Esophagus muscularis mucosa (tissue), 4 donors: ENCODE measurements at regions not wholly inside any gene's neighbourhood (a gene's known extent, or its start where the extent isn't known, plus 50 kb on each side); places are given as distances from the start of the nearest gene placed in this dataset.

Experiments used
- CTCF ChIP-seq, 3 experiments: fragments of 200-600 bp in 2 of 3; fragments of 450-650 bp in 1 of 3; sonication (generic) in 2 of 3; IDR thresholded peaks; one replicate each; pipeline ENCODE4 v1.5.1; 2017 to 2019; ENCODE audit warnings: antibody characterized with exemption in 3 of 3, mild to moderate bottlenecking in 2 of 3, moderate library complexity in 1 of 3
- EP300 ChIP-seq: sonication (generic); formaldehyde crosslinking; IDR thresholded peaks from one replicate; pipeline ENCODE4 v1.6.1; 2017; ENCODE audit warnings: antibody characterized with exemption
- POLR2A ChIP-seq: fragments of 450-650 bp; IDR thresholded peaks from one replicate; pipeline ENCODE4 v1.6.1; 2017; ENCODE audit warnings: antibody characterized with exemption, moderate library complexity, mild to moderate bottlenecking, low read depth
- POLR2AphosphoS5 ChIP-seq, 2 donors: sonication (generic); formaldehyde crosslinking; IDR thresholded peaks; one replicate each; pipeline ENCODE4 v1.6.1; 2017; ENCODE audit warnings: antibody characterized with exemption in 2 of 2

DNA sequence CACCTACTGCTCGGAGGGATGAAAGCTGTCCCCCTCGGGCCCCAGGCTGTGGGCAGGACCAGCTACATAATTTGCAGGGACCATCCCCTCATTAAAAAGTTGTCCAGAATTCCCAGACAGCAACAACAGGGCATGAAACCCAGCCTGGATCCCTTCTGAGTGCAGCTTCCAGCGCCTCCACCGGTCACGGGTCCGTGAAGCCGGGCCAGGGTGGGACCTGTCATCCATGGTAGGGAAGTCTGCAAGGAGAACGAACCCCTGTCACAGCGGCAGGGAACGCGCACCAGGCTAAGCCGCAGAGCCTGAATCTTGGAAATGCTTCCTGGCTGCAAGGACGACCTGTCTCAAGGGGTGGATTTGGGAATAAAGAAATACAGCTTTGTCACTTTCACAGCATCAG lies 214.2 kb downstream of the RBFOX3 start:
- TF ChIP-seq CTCF (IDR thresholded peaks at IDR 0.05) (no peak), EP300 (no peak), POLR2A (no peak), POLR2AphosphoS5 (IDR thresholded peaks at IDR 0.05) (no peak)
